LNCAP (cell line): ENCODE measurements at regions not wholly inside any gene's neighbourhood (a gene's known extent, or its start where the extent isn't known, plus 50 kb on each side); places are given as distances from the start of the nearest gene placed in this dataset.

Experiments
- CTCF ChIP-seq: fragments of 450-650 bp; IDR thresholded peaks from 2 replicates; pipeline ENCODE4 v1.5.1; 2017; ENCODE audit warnings: mild to moderate bottlenecking

- TF ChIP-seq CTCF, result no peak
These were observed 68.3 kb downstream of the SLIT2 start for GRCh38 chr4:20319825-20320612.

GRCh38 chr4:20323991-20324390, 72.3 kb downstream of the SLIT2 start:
- TF ChIP-seq CTCF, result no peak

GRCh38 chr4:20326460-20326859, 74.8 kb downstream of the SLIT2 start:
- TF ChIP-seq CTCF, result no peak

GRCh38 chr4:20326977-20327376, 75.3 kb downstream of the SLIT2 start:
- no peak for TF ChIP-seq CTCF

- TF ChIP-seq CTCF, result no peak
These were observed 76.1 kb downstream of the SLIT2 start for GRCh38 chr4:20327808-20328207.

GRCh38 chr4:20331642-20332041, 79.9 kb downstream of the SLIT2 start:
- no peak for TF ChIP-seq CTCF

GRCh38 chr4:20333141-20333715, 81.5 kb downstream of the SLIT2 start:
- TF ChIP-seq CTCF, result no peak
